Loucy (cell line): ENCODE measurements at regions not wholly inside any gene's neighbourhood (a gene's known extent, or its start where the extent isn't known, plus 50 kb on each side); places are given as distances from the start of the nearest gene placed in this dataset.

Experiments
- H2AFZ ChIP-seq: fragments of 200-600 bp; sonication (generic); 2 replicates; pipeline ENCODE4 v1.6.0; 2016; ENCODE audit warnings: antibody characterized with exemption, mild to moderate bottlenecking, low read length, moderate library complexity
- H3F3A ChIP-seq: fragments of 200-600 bp; 2 replicates; pipeline ENCODE4 v1.6.0; 2016; ENCODE audit warnings: antibody characterized with exemption, low read depth, mild to moderate bottlenecking
- H3K27me3 ChIP-seq: fragments of 200-600 bp; sonication (generic); 2 replicates; pipeline ENCODE4 v1.6.1; 2014; ENCODE audit warnings: low read length, mild to moderate bottlenecking; ENCODE audit not compliant: insufficient read depth, poor library complexity, severe bottlenecking
- H3K36me3 ChIP-seq: fragments of 200-600 bp; sonication (generic); 2 replicates; pipeline ENCODE4 v1.6.1; 2016; ENCODE audit warnings: low read length; ENCODE audit not compliant: insufficient read depth
- H3K4me1 ChIP-seq: fragments of 200-600 bp; sonication (generic); 2 replicates; pipeline ENCODE4 v1.5.1; 2014; ENCODE audit warnings: low read length, mild to moderate bottlenecking; ENCODE audit not compliant: insufficient read depth, poor library complexity, severe bottlenecking
- H3K4me2 ChIP-seq: fragments of 200-600 bp; sonication (generic); 2 replicates; pipeline ENCODE4 v1.6.0; 2014; ENCODE audit warnings: antibody characterized with exemption, low read length, low read depth, mild to moderate bottlenecking; ENCODE audit not compliant: poor library complexity, severe bottlenecking
- H3K4me3 ChIP-seq: fragments of 200-600 bp; sonication (generic); 2 replicates; pipeline ENCODE4 v1.5.1; 2014; ENCODE audit warnings: low read length, mild to moderate bottlenecking, mixed read lengths; ENCODE audit not compliant: poor library complexity, severe bottlenecking
- H3K79me2 ChIP-seq: fragments of 200-600 bp; sonication (generic); 2 replicates; pipeline ENCODE4 v1.6.1; 2014; ENCODE audit warnings: low read length; ENCODE audit not compliant: insufficient read depth
- H3K9ac ChIP-seq: fragments of 200-600 bp; sonication (generic); 2 replicates; pipeline ENCODE4 v1.6.0; 2014; ENCODE audit warnings: mild to moderate bottlenecking, low read depth, low read length, moderate library complexity; ENCODE audit not compliant: poor library complexity, severe bottlenecking
- H3K9me2 ChIP-seq: fragments of 200-600 bp; sonication (generic); replicated peaks from 2 replicates; pipeline ENCODE4 v1.6.1; 2016; ENCODE audit warnings: low read depth, low read length, mixed read lengths
- H3K9me3 ChIP-seq: fragments of 200-600 bp; sonication (generic); 2 replicates; pipeline ENCODE4 v1.6.1; 2014; ENCODE audit warnings: mild to moderate bottlenecking, antibody characterized with exemption, low read length, low read depth; ENCODE audit not compliant: insufficient read depth
- H4K20me1 ChIP-seq: fragments of 200-600 bp; sonication (generic); 2 replicates; pipeline ENCODE4 v1.6.0; 2014; ENCODE audit warnings: antibody characterized with exemption, low read length, mild to moderate bottlenecking; ENCODE audit not compliant: insufficient read depth, poor library complexity, severe bottlenecking
- CTCF ChIP-seq: fragments of 200-600 bp; sonication (generic); conservative IDR thresholded peaks from 2 replicates; pipeline ENCODE4 v1.5.1; 2014; ENCODE audit warnings: mild to moderate bottlenecking, antibody characterized with exemption, low read length
- EZH2phosphoT487 ChIP-seq: fragments of 200-600 bp; IDR thresholded peaks from 2 replicates; pipeline ENCODE4 v1.6.1; 2018; ENCODE audit warnings: antibody characterized with exemption, mild to moderate bottlenecking, moderate library complexity, borderline replicate concordance

GRCh38 chr7:114156178-114156577 is 237.4 kb upstream of the PPP1R3A start:
- no peaks in the 10 kb centered on the region for H3K27me3 ChIP-seq
- H3K36me3 ChIP-seq = no peaks in the 10 kb centered on the region
- H3K79me2 ChIP-seq = no peaks in the 10 kb centered on the region
- H4K20me1 ChIP-seq = no peaks in the 10 kb centered on the region
- no peak overlapping the region for H3K4me2 ChIP-seq
- H3K9me3 ChIP-seq = no peaks in the 10 kb centered on the region
- no peaks in the 10 kb centered on the region for H3F3A ChIP-seq
- TF ChIP-seq CTCF = no peak
- TF ChIP-seq EZH2phosphoT487 = no peak
- H3K4me1 ChIP-seq = no peaks in the 10 kb centered on the region
- H3K9me2 ChIP-seq = no peaks in the 10 kb centered on the region
- no peak overlapping the region for H3K4me3 ChIP-seq
- no peak overlapping the region for H3K9ac ChIP-seq
- no peak overlapping the region for H2AFZ ChIP-seq

GRCh38 chr7:114155116-114156110 is 236.6 kb upstream of the PPP1R3A start:
- H3K4me2 ChIP-seq = no peak overlapping the region
- no peaks in the 10 kb centered on the region for H3F3A ChIP-seq
- no peak overlapping the region for H2AFZ ChIP-seq
- no peak overlapping the region for H3K9ac ChIP-seq
- no peaks in the 10 kb centered on the region for H3K79me2 ChIP-seq
- H4K20me1 ChIP-seq = no peaks in the 10 kb centered on the region
- H3K4me1 ChIP-seq = no peaks in the 10 kb centered on the region
- H3K4me3 ChIP-seq = no peak overlapping the region
- no peaks in the 10 kb centered on the region for H3K9me2 ChIP-seq
- TF ChIP-seq EZH2phosphoT487 (no peak), CTCF (no peak)
- no peaks in the 10 kb centered on the region for H3K36me3 ChIP-seq
- no peaks in the 10 kb centered on the region for H3K9me3 ChIP-seq
- no peaks in the 10 kb centered on the region for H3K27me3 ChIP-seq

GRCh38 chr7:114153700-114154099 is 234.9 kb upstream of the PPP1R3A start:
- H3K4me1 ChIP-seq = no peaks in the 10 kb centered on the region
- H3K79me2 ChIP-seq = no peaks in the 10 kb centered on the region
- no peaks in the 10 kb centered on the region for H4K20me1 ChIP-seq
- H2AFZ ChIP-seq = no peak overlapping the region
- no peak overlapping the region for H3K4me2 ChIP-seq
- H3K27me3 ChIP-seq = no peaks in the 10 kb centered on the region
- TF ChIP-seq CTCF (no peak), EZH2phosphoT487 (no peak)
- H3K36me3 ChIP-seq = no peaks in the 10 kb centered on the region
- no peaks in the 10 kb centered on the region for H3K9me2 ChIP-seq
- H3F3A ChIP-seq = no peaks in the 10 kb centered on the region
- no peaks in the 10 kb centered on the region for H3K9me3 ChIP-seq
- H3K4me3 ChIP-seq = no peak overlapping the region
- H3K9ac ChIP-seq = no peak overlapping the region
